Keratinocyte (primary cell): ENCODE measurements at regions not wholly inside any gene's neighbourhood (a gene's known extent, or its start where the extent isn't known, plus 50 kb on each side); places are given as distances from the start of the nearest gene placed in this dataset.

ENCODE experiments used
- DNase-seq: peaks from one replicate; pipeline ENCODE4 v3.0.0-alpha.2; 2011; ENCODE audit warnings: low read depth, missing footprints, low spot score
- FAIRE-seq: peaks from 2 replicates; lab custom pipeline; 2011; peaks lifted over from hg19 to GRCh38; lab: Jason Lieb, UNC
- H2AFZ ChIP-seq: 2 replicates; pipeline ENCODE4 v1.6.0; 2012; ENCODE audit warnings: low read length, control low read depth, inconsistent platforms; ENCODE audit not compliant: control insufficient read depth
- H3K27ac ChIP-seq: 2 replicates; pipeline ENCODE4 v1.5.1; 2011; ENCODE audit warnings: low read length; ENCODE audit not compliant: control insufficient read depth, insufficient read depth
- H3K27me3 ChIP-seq: 3 replicates; pipeline ENCODE4 v1.6.0; 2011; ENCODE audit warnings: low read length; ENCODE audit not compliant: control insufficient read depth, insufficient read depth; ENCODE audit errors: extremely low read depth
- H3K36me3 ChIP-seq, 2 experiments: 2 replicates in 1 of 2; 3 replicates in 1 of 2; pipeline ENCODE4 v1.5.1; 2011; ENCODE audit warnings: low read length in 2 of 2, mild to moderate bottlenecking in 1 of 2; ENCODE audit not compliant: control insufficient read depth in 2 of 2, insufficient read depth in 2 of 2; ENCODE audit errors: extremely low read depth in 1 of 2
- H3K4me1 ChIP-seq: 3 replicates; pipeline ENCODE4 v1.5.1; 2011; ENCODE audit warnings: low read length; ENCODE audit not compliant: control insufficient read depth, insufficient read depth; ENCODE audit errors: extremely low read depth
- H3K4me2 ChIP-seq: 3 replicates; pipeline ENCODE4 v1.6.0; 2011; ENCODE audit warnings: low read depth, low read length; ENCODE audit not compliant: control insufficient read depth, insufficient read depth; ENCODE audit errors: extremely low read depth
- H3K4me3 ChIP-seq, 3 experiments: fragments of 200-600 bp in 1 of 3; sonication (generic) in 1 of 3; 2 replicates in 2 of 3; 3 replicates in 1 of 3; pipeline ENCODE4 v1.5.1; 2011 to 2016; ENCODE audit warnings: low read length in 3 of 3, mild to moderate bottlenecking in 3 of 3, control low read depth in 2 of 3, inconsistent platforms in 1 of 3, low read depth in 1 of 3, mixed read lengths in 1 of 3, mixed run types in 1 of 3, moderate library complexity in 1 of 3; ENCODE audit not compliant: control insufficient read depth in 2 of 3, insufficient read depth in 2 of 3; ENCODE audit errors: extremely low read depth in 1 of 3
- H3K79me2 ChIP-seq: 2 replicates; pipeline ENCODE4 v1.6.0; 2012; ENCODE audit warnings: low read length; ENCODE audit not compliant: control insufficient read depth, insufficient read depth
- H3K9ac ChIP-seq: 3 replicates; pipeline ENCODE4 v1.6.0; 2011; ENCODE audit warnings: low read length; ENCODE audit not compliant: control insufficient read depth, insufficient read depth; ENCODE audit errors: extremely low read depth
- H3K9me1 ChIP-seq: 3 replicates; pipeline ENCODE4 v1.6.0; 2011; ENCODE audit warnings: low read length; ENCODE audit not compliant: control insufficient read depth, insufficient read depth; ENCODE audit errors: extremely low read depth
- H3K9me3 ChIP-seq: 2 replicates; pipeline ENCODE4 v1.5.1; 2012; ENCODE audit warnings: low read depth, low read length; ENCODE audit not compliant: control insufficient read depth
- H4K20me1 ChIP-seq: 3 replicates; pipeline ENCODE4 v1.6.0; 2011; ENCODE audit warnings: low read length; ENCODE audit not compliant: control insufficient read depth, insufficient read depth; ENCODE audit errors: extremely low read depth
- CTCF ChIP-seq, 3 experiments: IDR thresholded peaks in 1 of 3; conservative IDR thresholded peaks in 1 of 3; optimal IDR thresholded peaks in 1 of 3; 2 replicates in 2 of 3; 3 replicates in 1 of 3; pipeline versions ENCODE3 to v1.5.1; 2011; ENCODE audit warnings: low read length in 3 of 3, mild to moderate bottlenecking in 3 of 3, moderate library complexity in 2 of 3, control low read depth in 1 of 3, inconsistent platforms in 1 of 3; ENCODE audit not compliant: insufficient read depth in 2 of 3; ENCODE audit errors: extremely low read depth in 1 of 3
- EZH2 ChIP-seq: IDR thresholded peaks from one replicate; pipeline ENCODE4 v1.6.1; 2012; ENCODE audit warnings: inconsistent platforms, mild to moderate bottlenecking, low read length, moderate library complexity
- dilution Hi-C: fragments of 300-500 bp; cut with MboI; formaldehyde crosslinking; loops from one replicate; pipeline ENCODE4 v1.7.0; 2020; ENCODE audit warnings: low sequenced_read_pairs; ENCODE audit not compliant: extremely low pct_ligation_motif_present

- dilution Hi-C loops: no loop called here
- no peaks in the 10 kb centered on the region for H4K20me1 ChIP-seq
- FAIRE-seq: no peak
- H3K9me3 ChIP-seq: no peaks in the 10 kb centered on the region
- no peaks in the 10 kb centered on the region for H3K27me3 ChIP-seq
- H3K36me3 ChIP-seq: no peaks in the 10 kb centered on the region
- H3K79me2 ChIP-seq: no peaks in the 10 kb centered on the region
- no peak overlapping the region for H2AFZ ChIP-seq
- no peak overlapping the region for H3K4me3 ChIP-seq
- TF ChIP-seq EZH2 (no peak), CTCF (optimal IDR thresholded peaks at IDR 0.05 in 1 of 3, IDR thresholded peaks at IDR 0.05 in 1 of 3, conservative IDR thresholded peaks at IDR 0.05 in 1 of 3; ENCODE audit: extremely low read depth in 1 of 3, insufficient read depth in 2 of 3, low read length in 3 of 3) (no peak)
- no peaks in the 10 kb centered on the region for H3K9me1 ChIP-seq
- H3K4me2 ChIP-seq: no peak overlapping the region
- H3K27ac ChIP-seq: no peak overlapping the region
- H3K9ac ChIP-seq: no peak overlapping the region
- no peaks in the 10 kb centered on the region for H3K4me1 ChIP-seq
- DNase-seq: no peak
Observed at GRCh38 chr9:82299870-82300269, 311.3 kb downstream of the SPATA31D1 start.

GRCh38 chr9:82302968-82303655, 314.5 kb downstream of the SPATA31D1 start:
- H3K27me3 ChIP-seq: no peaks in the 10 kb centered on the region
- no peaks in the 10 kb centered on the region for H3K36me3 ChIP-seq
- no peak for TF ChIP-seq CTCF (optimal IDR thresholded peaks at IDR 0.05 in 1 of 3, IDR thresholded peaks at IDR 0.05 in 1 of 3, conservative IDR thresholded peaks at IDR 0.05 in 1 of 3; ENCODE audit: extremely low read depth in 1 of 3, insufficient read depth in 2 of 3, low read length in 3 of 3)
- TF ChIP-seq EZH2: no peak
- no peak overlapping the region for H3K9ac ChIP-seq
- no peaks in the 10 kb centered on the region for H3K9me3 ChIP-seq
- DNase-seq (no peak), FAIRE-seq (no peak)
- dilution Hi-C loops: no loop called here
- no peaks in the 10 kb centered on the region for H3K9me1 ChIP-seq
- no peaks in the 10 kb centered on the region for H3K79me2 ChIP-seq
- H4K20me1 ChIP-seq: no peaks in the 10 kb centered on the region
- H2AFZ ChIP-seq: no peak overlapping the region
- no peak overlapping the region for H3K4me2 ChIP-seq
- no peak overlapping the region for H3K4me3 ChIP-seq
- no peak overlapping the region for H3K27ac ChIP-seq
- no peaks in the 10 kb centered on the region for H3K4me1 ChIP-seq
